ENCODE measurements at regions not wholly inside any gene's neighbourhood (a gene's known extent, or its start where the extent isn't known, plus 50 kb on each side); places are given as distances from the start of the nearest gene placed in this dataset.

- TF ChIP-seq RARB (CRISPR knock-in tag; IDR thresholded peaks at IDR 0.05) (no peak), CSDC2 (CRISPR knock-in tag; IDR thresholded peaks at IDR 0.05) (no peak), ZFP3 (CRISPR knock-in tag; IDR thresholded peaks at IDR 0.05) (no peak)
Observed at GRCh38 chr2:150688016-150688415, 200.5 kb upstream of the RND3 start.
